Endothelial cell (in vitro differentiated cells): ENCODE measurements at regions not wholly inside any gene's neighbourhood (a gene's known extent, or its start where the extent isn't known, plus 50 kb on each side); places are given as distances from the start of the nearest gene placed in this dataset.

Experiments used
- DNase-seq: peaks from one replicate; pipeline ENCODE4 v3.0.0; 2021; ENCODE audit warnings: low spot score
- H3K27ac Mint-ChIP-seq: one replicate; pipeline ENCODE4 v1.8.0; 2021; ENCODE audit warnings: mixed read lengths, inconsistent platforms; ENCODE audit not compliant: unreplicated experiment
- H3K27me3 Mint-ChIP-seq: one replicate; pipeline ENCODE4 v1.8.0; 2021; ENCODE audit warnings: mild to moderate bottlenecking, moderate library complexity, mixed read lengths, inconsistent platforms; ENCODE audit not compliant: unreplicated experiment
- H3K36me3 Mint-ChIP-seq: one replicate; pipeline ENCODE4 v1.8.0; 2021; ENCODE audit warnings: mild to moderate bottlenecking, low read depth, mixed read lengths, inconsistent platforms; ENCODE audit not compliant: unreplicated experiment
- H3K4me1 Mint-ChIP-seq: one replicate; pipeline ENCODE4 v1.8.0; 2021; ENCODE audit warnings: mild to moderate bottlenecking, mixed read lengths, inconsistent platforms; ENCODE audit not compliant: unreplicated experiment
- H3K4me3 Mint-ChIP-seq: one replicate; pipeline ENCODE4 v1.8.0; 2021; ENCODE audit warnings: mild to moderate bottlenecking, mixed read lengths, inconsistent platforms; ENCODE audit not compliant: unreplicated experiment
- H3K9me3 Mint-ChIP-seq: one replicate; pipeline ENCODE4 v1.8.0; 2021; ENCODE audit warnings: mixed read lengths, inconsistent platforms; ENCODE audit not compliant: unreplicated experiment
- CTCF ChIP-seq: fragments of 200-600 bp; sonication (generic); IDR thresholded peaks from one replicate; pipeline ENCODE4 v1.5.0; 2021; ENCODE audit warnings: antibody characterized with exemption; ENCODE audit not compliant: unreplicated experiment

DNA sequence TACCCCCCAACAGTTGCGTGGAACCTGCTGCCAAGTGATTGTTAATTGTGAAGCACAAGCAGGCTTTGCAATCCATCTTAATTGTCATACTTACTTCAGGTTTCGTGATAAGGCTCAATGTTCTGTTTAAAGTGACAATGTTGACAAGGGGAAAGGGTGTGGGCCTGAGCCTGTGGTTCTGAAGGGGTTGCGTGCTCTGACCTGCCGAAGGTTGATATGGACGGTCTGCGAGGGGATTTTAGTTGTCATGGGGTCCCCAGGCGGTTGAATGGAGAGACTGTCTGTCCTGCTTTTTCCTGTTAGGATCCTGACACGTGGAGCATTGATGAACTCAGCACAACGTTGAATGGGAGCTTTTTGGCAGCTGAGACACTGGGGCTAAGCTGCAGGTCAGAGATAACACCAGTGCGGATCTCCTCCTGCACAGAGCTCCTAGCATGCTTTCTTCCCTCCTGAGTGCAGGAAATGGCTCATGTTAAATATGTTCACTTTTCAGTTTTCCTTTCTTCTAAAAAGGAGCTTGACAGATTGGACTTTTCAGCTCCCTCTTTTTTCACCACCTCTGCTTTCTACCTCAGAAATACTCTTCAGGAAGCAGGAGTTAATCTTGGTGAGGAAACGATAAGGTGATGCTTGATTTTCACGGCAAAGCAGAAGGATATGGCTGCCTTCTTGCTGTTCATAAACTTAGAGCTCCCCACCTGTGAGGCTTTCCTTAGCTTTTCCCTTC is 62.9 kb upstream of the ZEB2 start:
- H3K27me3 Mint-ChIP-seq: peaks cover 3% of the 10 kb centered on the region
- H3K27ac Mint-ChIP-seq: peak overlapping the region; percentile 93
- H3K36me3 Mint-ChIP-seq: no peaks in the 10 kb centered on the region
- H3K9me3 Mint-ChIP-seq: no peaks in the 10 kb centered on the region
- TF ChIP-seq CTCF: no peak
- peak; percentile 33 for DNase-seq
- no peak overlapping the region for H3K4me3 Mint-ChIP-seq
- peaks cover 49% of the 10 kb centered on the region for H3K4me1 Mint-ChIP-seq

DNA sequence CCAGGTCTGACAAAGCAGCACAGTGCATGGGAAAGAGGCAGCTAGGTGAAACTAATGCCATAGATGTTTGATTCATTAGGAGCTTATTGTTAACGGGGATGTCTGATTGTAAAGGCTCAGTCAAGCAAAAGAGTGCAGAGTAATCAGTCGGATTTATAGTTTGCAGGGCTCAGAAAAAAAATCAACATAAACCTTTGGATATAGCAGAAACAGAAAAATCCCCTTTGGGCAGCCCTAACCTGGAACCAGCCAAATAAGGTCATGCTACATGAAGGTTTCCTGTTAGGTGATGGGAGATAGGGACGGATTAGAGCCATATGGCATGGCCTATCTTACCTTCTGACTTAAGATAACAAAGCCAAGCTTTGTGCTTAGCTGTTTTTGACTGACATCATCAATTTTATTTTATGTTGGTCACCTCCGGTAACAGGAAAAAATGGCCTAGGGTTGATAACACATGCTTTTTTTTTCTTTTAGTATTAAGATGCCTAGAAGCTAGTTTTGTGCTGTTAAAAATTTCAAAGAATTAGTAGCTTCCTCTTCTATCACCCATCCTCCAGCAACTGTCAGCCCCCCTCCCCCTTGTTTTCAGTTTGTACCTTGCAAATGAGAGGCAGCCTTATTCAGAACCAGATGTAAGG is 60.7 kb upstream of the ZEB2 start:
- no peak for TF ChIP-seq CTCF
- DNase-seq: no peak
- H3K4me1 Mint-ChIP-seq: peaks cover 49% of the 10 kb centered on the region
- H3K27me3 Mint-ChIP-seq: peaks cover 3% of the 10 kb centered on the region
- H3K9me3 Mint-ChIP-seq: no peaks in the 10 kb centered on the region
- no peak overlapping the region for H3K4me3 Mint-ChIP-seq
- H3K27ac Mint-ChIP-seq: peak overlapping the region; percentile 22
- no peaks in the 10 kb centered on the region for H3K36me3 Mint-ChIP-seq

GRCh38 chr2:144579556-144579955 is 59.6 kb upstream of the ZEB2 start:
- H3K27ac Mint-ChIP-seq: no peak overlapping the region
- H3K9me3 Mint-ChIP-seq: no peaks in the 10 kb centered on the region
- H3K4me3 Mint-ChIP-seq: no peak overlapping the region
- peaks cover 3% of the 10 kb centered on the region for H3K27me3 Mint-ChIP-seq
- H3K36me3 Mint-ChIP-seq: no peaks in the 10 kb centered on the region
- DNase-seq: no peak
- peaks cover 44% of the 10 kb centered on the region for H3K4me1 Mint-ChIP-seq
- no peak for TF ChIP-seq CTCF

DNA sequence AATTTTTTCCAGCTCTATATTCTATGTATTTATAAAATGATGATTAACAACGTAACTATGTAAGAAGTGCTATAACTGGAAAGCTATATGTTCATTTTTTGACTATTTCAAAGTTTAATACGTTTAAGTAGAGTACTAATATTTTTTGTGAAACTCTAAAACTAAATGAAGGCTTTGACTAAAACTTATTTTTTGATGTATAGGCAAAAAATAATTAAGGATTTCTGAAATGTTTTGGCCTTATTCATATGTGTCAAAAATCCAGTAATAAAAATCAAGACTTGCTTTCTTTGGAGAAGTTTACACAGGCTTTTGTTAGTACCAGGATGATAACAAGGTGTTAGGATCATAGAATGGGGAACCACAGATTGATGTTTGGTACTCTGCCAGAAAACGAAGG is 58.2 kb upstream of the ZEB2 start:
- Mint-ChIP-seq H3K9me3 (no peaks in the 10 kb centered on the region), H3K4me3 (no peak overlapping the region), H3K27ac (no peak overlapping the region), H3K27me3 (no peaks in the 10 kb centered on the region), H3K4me1 (peaks cover 31% of the 10 kb centered on the region), H3K36me3 (no peaks in the 10 kb centered on the region)
- no peak for DNase-seq
- TF ChIP-seq CTCF: no peak

GRCh38 chr2:144572977-144573376 is 53.1 kb upstream of the ZEB2 start:
- Mint-ChIP-seq H3K27me3 (no peaks in the 10 kb centered on the region), H3K4me1 (no peaks in the 10 kb centered on the region), H3K27ac (no peak overlapping the region), H3K36me3 (no peaks in the 10 kb centered on the region), H3K9me3 (no peaks in the 10 kb centered on the region), H3K4me3 (no peak overlapping the region)
- no peak for DNase-seq
- TF ChIP-seq CTCF: no peak
